Sigmoid colon (tissue), 4 donors: ENCODE measurements at regions not wholly inside any gene's neighbourhood (a gene's known extent, or its start where the extent isn't known, plus 50 kb on each side); places are given as distances from the start of the nearest gene placed in this dataset.

Source experiments
- CTCF ChIP-seq, 4 experiments: fragments of 450-650 bp in 3 of 4; fragments of 200-600 bp in 1 of 4; IDR thresholded peaks; one replicate each; pipeline ENCODE4 v1.5.1; 2016 to 2019; ENCODE audit warnings: antibody characterized with exemption in 4 of 4, mild to moderate bottlenecking in 3 of 4, moderate library complexity in 2 of 4
- POLR2A ChIP-seq, 2 donors: fragments of 450-650 bp; IDR thresholded peaks; one replicate each; pipeline ENCODE4 v1.6.1; 2016; ENCODE audit warnings: antibody characterized with exemption in 2 of 2, mild to moderate bottlenecking in 2 of 2, moderate library complexity in 2 of 2
- POLR2AphosphoS5 ChIP-seq, 4 donors: sonication (generic); formaldehyde crosslinking; IDR thresholded peaks; one replicate each; pipeline ENCODE4 v1.6.1; 2017; ENCODE audit warnings: antibody characterized with exemption in 4 of 4

GRCh38 chr6:37569743-37570481, 70.2 kb upstream of the CCDC167 start:
- no peak for TF ChIP-seq CTCF (IDR thresholded peaks at IDR 0.05)
- TF ChIP-seq POLR2A (IDR thresholded peaks at IDR 0.05), result no peak
- no peak for TF ChIP-seq POLR2AphosphoS5 (IDR thresholded peaks at IDR 0.05)
